ENCODE measurements at regions not wholly inside any gene's neighbourhood (a gene's known extent, or its start where the extent isn't known, plus 50 kb on each side); places are given as distances from the start of the nearest gene placed in this dataset.

- TF ChIP-seq EZH2 (IDR thresholded peaks at IDR 0.05; ENCODE audit: borderline replicate concordance, low read length), result no peak
- TF ChIP-seq, protein P1, sequence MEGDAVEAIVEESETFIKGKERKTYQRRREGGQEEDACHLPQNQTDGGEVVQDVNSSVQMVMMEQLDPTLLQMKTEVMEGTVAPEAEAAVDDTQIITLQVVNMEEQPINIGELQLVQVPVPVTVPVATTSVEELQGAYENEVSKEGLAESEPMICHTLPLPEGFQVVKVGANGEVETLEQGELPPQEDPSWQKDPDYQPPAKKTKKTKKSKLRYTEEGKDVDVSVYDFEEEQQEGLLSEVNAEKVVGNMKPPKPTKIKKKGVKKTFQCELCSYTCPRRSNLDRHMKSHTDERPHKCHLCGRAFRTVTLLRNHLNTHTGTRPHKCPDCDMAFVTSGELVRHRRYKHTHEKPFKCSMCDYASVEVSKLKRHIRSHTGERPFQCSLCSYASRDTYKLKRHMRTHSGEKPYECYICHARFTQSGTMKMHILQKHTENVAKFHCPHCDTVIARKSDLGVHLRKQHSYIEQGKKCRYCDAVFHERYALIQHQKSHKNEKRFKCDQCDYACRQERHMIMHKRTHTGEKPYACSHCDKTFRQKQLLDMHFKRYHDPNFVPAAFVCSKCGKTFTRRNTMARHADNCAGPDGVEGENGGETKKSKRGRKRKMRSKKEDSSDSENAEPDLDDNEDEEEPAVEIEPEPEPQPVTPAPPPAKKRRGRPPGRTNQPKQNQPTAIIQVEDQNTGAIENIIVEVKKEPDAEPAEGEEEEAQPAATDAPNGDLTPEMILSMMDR (IDR thresholded peaks at IDR 0.05; ENCODE audit: low read length), result no peak
- Histone ChIP-seq H3F3A (ENCODE audit: insufficient read depth, low read length) (no peaks in the 10 kb centered on the region), H4K20me1 (ENCODE audit: insufficient read depth, low read length) (no peaks in the 10 kb centered on the region), H3K9me3 (ENCODE audit: low read length) (no peaks in the 10 kb centered on the region), H3K4me2 (ENCODE audit: low read length) (no peak overlapping the region), H3K79me2 (ENCODE audit: insufficient read depth, low read length) (no peaks in the 10 kb centered on the region), H3K9me2 (ENCODE audit: low read depth, low read length) (no peaks in the 10 kb centered on the region), H3K4me1 (ENCODE audit: insufficient read depth, low read length, severe bottlenecking) (no peaks in the 10 kb centered on the region), H3K4me3 (ENCODE audit: low read depth, low read length, poor library complexity, severe bottlenecking) (no peak overlapping the region), H3K9ac (ENCODE audit: low read length) (no peak overlapping the region), H3K27me3 (ENCODE audit: insufficient read depth, low read length) (no peaks in the 10 kb centered on the region), H3K36me3 (ENCODE audit: insufficient read depth, low read length) (no peaks in the 10 kb centered on the region), H2AFZ (ENCODE audit: low read length) (no peak overlapping the region), H3K27ac (ENCODE audit: low read depth, low read length, poor library complexity, severe bottlenecking) (no peak overlapping the region)
Observed at GRCh38 chr5:9690751-9691150, 60.6 kb upstream of the TAS2R1 start.

DNA sequence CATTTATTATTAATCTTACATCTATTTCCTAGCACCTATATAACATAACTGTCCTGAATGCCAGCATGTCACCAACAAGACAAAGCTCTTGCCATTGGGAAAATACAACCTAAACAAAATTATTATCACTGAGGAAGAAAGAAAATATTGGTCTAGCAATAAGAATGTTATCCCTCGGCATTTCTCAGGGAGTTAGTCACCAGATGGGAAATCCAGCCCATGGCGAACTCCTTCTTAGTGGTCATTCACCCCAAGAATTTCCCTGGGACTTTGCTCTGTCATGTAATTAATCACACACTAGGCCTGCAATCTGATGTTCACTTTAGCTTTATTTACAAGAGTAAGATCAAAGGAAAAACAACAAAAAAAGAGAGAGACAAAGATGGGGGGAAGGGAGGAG, 56.1 kb upstream of the TAS2R1 start:
- Histone ChIP-seq H3K36me3 (ENCODE audit: insufficient read depth, low read length) (no peaks in the 10 kb centered on the region), H3K27me3 (ENCODE audit: insufficient read depth, low read length) (no peaks in the 10 kb centered on the region), H3K79me2 (ENCODE audit: insufficient read depth, low read length) (no peaks in the 10 kb centered on the region), H3F3A (ENCODE audit: insufficient read depth, low read length) (no peaks in the 10 kb centered on the region), H3K9ac (ENCODE audit: low read length) (no peak overlapping the region), H3K4me3 (ENCODE audit: low read depth, low read length, poor library complexity, severe bottlenecking) (no peak overlapping the region), H4K20me1 (ENCODE audit: insufficient read depth, low read length) (no peaks in the 10 kb centered on the region), H3K9me3 (ENCODE audit: low read length) (no peaks in the 10 kb centered on the region), H3K4me1 (ENCODE audit: insufficient read depth, low read length, severe bottlenecking) (no peaks in the 10 kb centered on the region), H2AFZ (ENCODE audit: low read length) (no peak overlapping the region), H3K27ac (ENCODE audit: low read depth, low read length, poor library complexity, severe bottlenecking) (no peak overlapping the region), H3K4me2 (ENCODE audit: low read length) (no peak overlapping the region), H3K9me2 (ENCODE audit: low read depth, low read length) (no peaks in the 10 kb centered on the region)
- TF ChIP-seq EZH2 (IDR thresholded peaks at IDR 0.05; ENCODE audit: borderline replicate concordance, low read length), result no peak
- TF ChIP-seq, protein P1 (IDR thresholded peaks at IDR 0.05; ENCODE audit: low read length), result no peak

DNA sequence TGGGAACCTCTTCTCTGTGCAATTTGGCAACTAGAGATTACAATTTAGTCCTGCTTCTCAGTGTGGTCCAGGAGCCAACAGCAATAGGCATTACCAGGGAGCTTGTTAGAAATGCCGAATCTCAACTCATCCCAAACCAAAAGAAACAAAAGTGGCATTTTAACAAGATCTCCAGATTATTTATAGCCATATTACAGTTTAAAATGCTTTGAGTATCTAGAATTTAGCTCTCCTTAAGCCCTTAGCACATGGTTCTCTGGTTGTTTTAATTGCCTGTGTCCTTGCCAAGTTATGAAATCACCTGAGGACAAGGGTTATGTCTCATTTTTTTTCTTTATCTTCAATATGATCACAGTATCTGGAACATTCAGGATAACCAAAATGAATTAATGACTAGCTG, 51.6 kb upstream of the TAS2R1 start:
- no peaks in the 10 kb centered on the region for H3K4me1 ChIP-seq (ENCODE audit: insufficient read depth, low read length, severe bottlenecking)
- H3K9me3 ChIP-seq (ENCODE audit: low read length), result no peaks in the 10 kb centered on the region
- no peaks in the 10 kb centered on the region for H3K9me2 ChIP-seq (ENCODE audit: low read depth, low read length)
- TF ChIP-seq EZH2 (IDR thresholded peaks at IDR 0.05; ENCODE audit: borderline replicate concordance, low read length), result no peak
- TF ChIP-seq, protein P1 (IDR thresholded peaks at IDR 0.05; ENCODE audit: low read length), result no peak
- no peak overlapping the region for H3K27ac ChIP-seq (ENCODE audit: low read depth, low read length, poor library complexity, severe bottlenecking)
- no peaks in the 10 kb centered on the region for H3K79me2 ChIP-seq (ENCODE audit: insufficient read depth, low read length)
- no peaks in the 10 kb centered on the region for H3K27me3 ChIP-seq (ENCODE audit: insufficient read depth, low read length)
- no peak overlapping the region for H2AFZ ChIP-seq (ENCODE audit: low read length)
- H3K4me2 ChIP-seq (ENCODE audit: low read length), result no peak overlapping the region
- no peaks in the 10 kb centered on the region for H3F3A ChIP-seq (ENCODE audit: insufficient read depth, low read length)
- no peak overlapping the region for H3K9ac ChIP-seq (ENCODE audit: low read length)
- H4K20me1 ChIP-seq (ENCODE audit: insufficient read depth, low read length), result no peaks in the 10 kb centered on the region
- no peak overlapping the region for H3K4me3 ChIP-seq (ENCODE audit: low read depth, low read length, poor library complexity, severe bottlenecking)
- H3K36me3 ChIP-seq (ENCODE audit: insufficient read depth, low read length), result no peaks in the 10 kb centered on the region
